ENCODE measurements at regions not wholly inside any gene's neighbourhood (a gene's known extent, or its start where the extent isn't known, plus 50 kb on each side); places are given as distances from the start of the nearest gene placed in this dataset.
"Not testable (repeated sequence)": the region's sequence is repeated elsewhere in the genome, so short reads cannot be mapped to it uniquely, and the experiment has no call there.

DNA sequence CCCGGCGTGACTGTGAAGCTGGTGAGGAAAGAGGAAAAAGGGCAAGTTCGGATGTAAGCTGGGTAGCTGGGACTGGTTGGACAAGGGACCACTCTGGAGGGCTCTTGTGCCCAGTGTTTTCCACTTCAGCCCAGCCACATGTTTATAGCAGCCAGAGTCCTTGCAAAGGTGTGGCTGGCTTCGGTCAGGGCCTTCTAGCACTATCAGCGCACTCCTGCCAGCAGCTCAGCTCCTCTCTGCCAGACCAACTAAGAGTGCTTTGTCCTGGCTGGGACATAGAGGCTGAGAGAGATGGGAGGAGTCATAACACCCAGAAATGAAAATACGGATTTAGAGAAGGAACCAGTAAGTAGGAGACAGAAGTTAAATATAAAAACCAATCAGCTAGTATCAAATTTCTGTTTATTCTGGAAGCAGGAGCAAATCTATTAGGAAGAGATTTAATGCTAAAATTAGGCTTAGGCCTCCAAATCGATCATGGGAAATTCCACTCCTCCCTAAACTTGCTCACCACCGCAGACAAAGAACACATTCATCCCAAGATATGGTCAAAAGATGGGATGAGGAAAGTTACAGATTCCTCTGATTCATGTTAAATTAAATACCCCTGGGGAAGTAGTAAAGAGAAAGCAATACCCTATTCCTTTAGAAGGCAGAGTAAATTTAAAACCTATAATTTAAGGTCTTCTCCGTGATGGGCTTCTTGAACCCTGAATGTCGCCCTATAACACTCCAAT is 135.0 kb downstream of the RALA start:
- TF ChIP-seq, protein P1, sequence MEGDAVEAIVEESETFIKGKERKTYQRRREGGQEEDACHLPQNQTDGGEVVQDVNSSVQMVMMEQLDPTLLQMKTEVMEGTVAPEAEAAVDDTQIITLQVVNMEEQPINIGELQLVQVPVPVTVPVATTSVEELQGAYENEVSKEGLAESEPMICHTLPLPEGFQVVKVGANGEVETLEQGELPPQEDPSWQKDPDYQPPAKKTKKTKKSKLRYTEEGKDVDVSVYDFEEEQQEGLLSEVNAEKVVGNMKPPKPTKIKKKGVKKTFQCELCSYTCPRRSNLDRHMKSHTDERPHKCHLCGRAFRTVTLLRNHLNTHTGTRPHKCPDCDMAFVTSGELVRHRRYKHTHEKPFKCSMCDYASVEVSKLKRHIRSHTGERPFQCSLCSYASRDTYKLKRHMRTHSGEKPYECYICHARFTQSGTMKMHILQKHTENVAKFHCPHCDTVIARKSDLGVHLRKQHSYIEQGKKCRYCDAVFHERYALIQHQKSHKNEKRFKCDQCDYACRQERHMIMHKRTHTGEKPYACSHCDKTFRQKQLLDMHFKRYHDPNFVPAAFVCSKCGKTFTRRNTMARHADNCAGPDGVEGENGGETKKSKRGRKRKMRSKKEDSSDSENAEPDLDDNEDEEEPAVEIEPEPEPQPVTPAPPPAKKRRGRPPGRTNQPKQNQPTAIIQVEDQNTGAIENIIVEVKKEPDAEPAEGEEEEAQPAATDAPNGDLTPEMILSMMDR (conservative IDR thresholded peaks at IDR 0.05), result no peak
- no peak for TF ChIP-seq ZFX (IDR thresholded peaks at IDR 0.05)
- H3K27ac ChIP-seq, result no peak overlapping the region

DNA sequence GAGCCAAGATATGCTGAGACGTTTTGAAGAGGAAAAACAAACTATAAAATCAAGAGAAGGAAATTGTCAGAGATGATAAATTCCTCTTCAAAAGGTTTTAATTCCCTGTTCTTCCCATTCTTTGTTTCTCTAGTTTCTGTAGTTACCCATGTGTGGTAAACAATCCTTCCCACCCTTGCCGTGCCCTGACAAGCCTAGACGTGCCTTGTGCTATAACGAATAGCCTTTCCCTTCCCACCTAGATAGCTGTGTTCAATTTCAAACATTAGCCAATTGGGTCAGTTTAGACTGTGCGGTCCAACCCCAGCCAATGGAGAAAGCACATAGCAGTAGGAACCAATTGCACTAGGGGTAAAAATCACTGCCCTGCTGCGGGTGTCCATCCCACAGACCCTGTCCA is 138.1 kb downstream of the RALA start:
- TF ChIP-seq, protein P1 (conservative IDR thresholded peaks at IDR 0.05), result no peak
- H3K27ac ChIP-seq, result no peak overlapping the region

DNA sequence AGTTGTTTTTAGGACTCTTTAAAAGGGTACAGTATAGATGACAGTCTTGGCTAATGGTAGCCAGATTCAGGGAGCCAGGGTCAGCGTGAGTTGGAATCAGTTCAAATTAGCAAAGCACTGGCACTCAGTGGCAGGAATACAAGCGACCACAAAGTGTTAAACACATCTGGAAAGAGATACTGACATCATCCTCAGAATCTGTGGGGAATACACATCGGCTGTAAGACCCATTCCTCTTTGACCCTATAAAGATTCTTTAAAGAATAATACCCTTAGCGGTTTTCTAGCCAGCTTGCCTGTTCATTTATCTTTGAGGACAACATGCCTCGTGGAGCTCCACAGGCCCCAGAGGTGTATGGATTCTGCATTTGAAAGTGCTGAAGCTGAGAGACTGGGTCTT is 139.1 kb downstream of the RALA start:
- not testable (repeated sequence) for H3K27ac ChIP-seq

DNA sequence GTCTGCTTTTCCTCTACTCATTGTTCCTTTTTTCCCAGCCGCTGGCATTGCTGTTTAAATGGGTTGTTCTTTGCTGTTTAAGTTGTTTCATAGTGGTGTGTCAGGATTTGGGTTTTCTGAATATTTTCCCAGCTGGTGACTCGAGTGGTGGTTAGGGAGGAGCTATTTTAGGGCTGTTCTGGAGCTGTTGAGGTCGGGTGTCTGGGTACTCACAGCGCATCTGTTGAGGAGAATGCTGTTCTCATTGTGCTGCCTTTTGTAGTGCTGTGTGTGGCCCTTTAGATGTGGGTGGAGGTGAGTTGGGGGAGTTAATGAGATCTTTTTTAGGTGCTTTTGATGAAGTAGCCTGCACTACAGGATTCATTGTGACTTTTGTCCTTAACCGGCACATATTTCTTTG is 139.5 kb downstream of the RALA start:
- not testable (repeated sequence) for H3K27ac ChIP-seq

DNA sequence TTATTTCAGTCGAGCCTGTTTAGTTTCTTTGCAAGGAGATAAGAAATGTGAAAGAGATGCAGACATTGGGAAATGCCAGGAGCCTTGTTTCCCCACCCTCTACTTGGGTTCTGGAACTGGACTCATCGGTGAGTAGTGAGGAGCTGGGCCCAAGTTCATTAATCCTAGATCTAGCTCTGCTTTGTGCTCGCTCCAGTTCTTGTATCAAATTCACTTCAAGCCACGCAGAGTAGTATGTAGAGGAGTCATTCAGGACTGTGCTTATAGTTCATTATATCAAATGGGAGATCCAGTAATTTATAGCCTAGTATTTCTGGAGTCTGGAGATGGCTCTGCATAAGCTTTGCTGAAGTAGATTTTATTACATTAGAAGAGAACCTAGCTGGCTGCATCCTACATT is 142.5 kb downstream of the RALA start:
- not testable (repeated sequence) for H3K27ac ChIP-seq

DNA sequence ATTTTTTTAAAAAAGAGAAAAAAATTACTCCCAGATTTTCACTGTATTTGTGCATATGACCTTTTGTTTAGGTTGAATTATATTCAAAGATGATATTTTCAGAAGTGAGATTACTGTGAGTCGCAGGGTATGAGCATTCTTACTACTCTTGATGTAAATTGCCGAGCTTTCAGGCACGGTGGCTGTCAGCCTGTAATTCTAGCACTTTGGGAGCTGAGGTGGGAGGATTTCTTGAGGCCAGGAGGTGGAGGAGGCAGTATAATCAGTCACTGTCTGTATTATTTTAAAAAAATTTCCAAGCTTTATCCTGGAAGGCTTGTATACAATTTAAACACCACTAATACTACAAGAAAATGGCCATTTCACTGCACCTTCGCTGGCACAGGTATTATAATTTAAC is 145.1 kb downstream of the RALA start:
- H3K27ac ChIP-seq, result not testable (repeated sequence)

DNA sequence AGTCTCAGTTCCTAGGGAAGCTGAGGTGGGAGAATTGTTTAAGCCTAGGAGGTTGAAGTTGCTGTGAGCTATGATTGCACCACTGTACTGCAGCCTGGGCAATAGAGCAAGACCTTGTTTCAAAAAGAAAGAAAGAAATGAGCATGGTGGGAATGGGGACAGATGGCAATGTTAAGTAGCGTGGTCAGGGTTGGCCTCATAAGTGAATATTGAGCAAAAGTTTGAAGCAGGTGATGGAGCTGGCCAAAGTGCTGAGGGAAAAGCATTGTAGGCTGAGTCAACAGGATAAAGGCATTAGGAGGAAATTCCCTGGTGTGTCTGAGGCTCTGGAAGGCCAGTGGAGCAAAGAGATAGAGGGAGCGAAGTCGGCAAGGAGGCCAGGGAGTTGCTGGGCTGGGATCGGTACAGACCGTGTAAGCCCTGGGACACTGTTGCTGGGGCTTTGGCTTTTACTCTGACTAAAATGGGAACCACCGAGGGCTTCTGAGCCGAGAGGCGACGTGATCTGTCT is 151.0 kb downstream of the RALA start:
- not testable (repeated sequence) for H3K27ac ChIP-seq

DNA sequence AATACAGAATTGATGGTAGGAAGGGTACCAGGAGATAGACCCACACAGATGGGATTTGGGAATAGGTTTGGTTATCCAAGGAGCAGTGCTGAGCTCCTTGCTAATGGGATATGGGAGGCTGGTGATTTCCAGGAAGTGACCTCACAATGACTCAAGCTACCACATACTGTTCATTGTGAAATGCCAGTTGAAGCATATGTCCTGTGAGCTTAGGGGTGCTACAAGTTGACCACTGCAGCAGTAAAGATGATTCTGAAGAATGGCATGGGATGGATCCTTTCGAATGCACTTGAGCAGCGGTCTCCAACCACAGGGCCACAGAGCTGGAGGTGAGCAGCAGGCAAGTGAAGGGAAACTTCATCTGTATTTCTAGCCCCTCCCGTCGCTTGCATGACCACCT is 158.2 kb downstream of the RALA start:
- H3K27ac ChIP-seq, result not testable (repeated sequence)

DNA sequence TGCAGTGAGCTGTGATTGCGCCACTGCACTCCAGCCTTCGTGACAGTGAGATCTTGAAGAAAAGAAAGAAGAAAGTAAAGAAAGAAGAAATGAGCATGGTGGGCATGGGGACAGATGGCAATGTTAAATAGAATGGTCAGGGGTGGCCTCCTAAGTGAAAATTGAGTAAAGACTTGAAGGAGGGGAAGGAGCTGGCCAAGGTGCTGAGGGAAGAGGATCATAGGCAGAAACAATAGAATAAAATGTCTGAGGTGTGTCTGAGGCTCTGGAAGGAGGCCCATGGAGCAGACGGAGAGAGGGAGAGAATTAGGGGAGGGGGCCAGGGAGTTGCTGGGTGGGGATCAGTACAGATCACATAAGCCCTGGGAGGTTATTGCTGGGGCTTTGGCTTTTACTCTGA is 163.1 kb downstream of the RALA start:
- H3K27ac ChIP-seq, result not testable (repeated sequence)

DNA sequence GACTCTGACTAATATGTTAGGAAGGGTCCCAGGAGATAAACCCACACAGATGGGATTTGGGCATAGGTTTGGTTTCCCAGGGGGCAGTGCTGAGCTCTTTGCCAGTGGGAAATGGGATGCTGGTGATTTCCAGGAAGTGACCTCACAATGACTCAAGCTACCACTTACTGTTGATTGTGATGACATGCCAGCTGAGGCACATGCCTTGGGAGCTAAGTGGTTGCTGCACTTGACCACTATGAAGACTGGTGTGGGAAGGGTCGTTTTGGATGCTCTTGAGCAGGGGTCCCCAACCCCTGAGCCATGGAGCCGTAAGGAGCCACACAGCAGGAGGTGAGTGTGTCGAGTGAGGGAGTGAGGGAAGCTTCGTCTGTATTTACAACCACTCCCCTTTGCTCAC is 159.0 kb upstream of the CDK13 start:
- H3K27ac ChIP-seq, result not testable (repeated sequence)

DNA sequence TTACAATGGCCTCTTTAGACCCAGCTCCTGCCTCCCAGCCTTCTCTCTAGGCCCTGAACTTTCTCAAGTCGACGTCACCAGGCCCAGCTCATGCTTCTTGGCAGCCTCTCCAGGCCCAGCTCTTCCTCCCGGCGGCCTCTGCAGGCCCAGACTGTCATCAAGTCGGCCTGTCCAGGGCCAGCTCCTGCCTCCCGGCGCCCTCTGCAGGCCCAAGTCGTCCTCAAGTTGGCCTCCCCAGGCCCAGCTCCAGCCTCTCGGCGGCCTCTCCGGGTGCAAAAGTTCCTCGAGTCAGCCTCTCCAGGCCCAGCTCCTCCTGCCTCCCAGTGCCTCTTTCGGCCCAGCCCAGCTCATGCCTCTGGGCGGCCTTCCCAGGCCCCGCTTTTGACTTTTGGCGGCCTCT is 158.1 kb upstream of the CDK13 start:
- not testable (repeated sequence) for H3K27ac ChIP-seq

DNA sequence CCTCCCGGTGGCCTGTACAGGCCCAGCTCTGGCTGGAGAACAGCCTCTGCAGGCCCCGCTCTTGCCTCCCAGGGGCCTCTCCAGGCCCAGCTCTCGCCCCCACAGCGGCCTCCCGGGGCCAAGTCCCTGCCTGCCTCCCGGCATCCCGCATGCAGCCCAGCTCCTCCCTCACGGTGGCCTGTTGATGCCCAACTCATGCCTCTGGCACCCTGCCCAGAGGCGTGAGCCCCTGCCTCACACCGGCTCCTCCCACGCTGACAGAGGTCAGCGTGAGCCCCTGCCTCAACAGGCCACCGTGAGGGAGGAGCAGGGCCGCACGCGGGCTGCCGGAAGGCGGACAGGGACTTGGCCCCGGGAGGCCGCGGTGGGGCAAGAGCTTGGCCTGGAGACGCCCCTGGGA is 157.0 kb upstream of the CDK13 start:
- not testable (repeated sequence) for H3K27ac ChIP-seq

DNA sequence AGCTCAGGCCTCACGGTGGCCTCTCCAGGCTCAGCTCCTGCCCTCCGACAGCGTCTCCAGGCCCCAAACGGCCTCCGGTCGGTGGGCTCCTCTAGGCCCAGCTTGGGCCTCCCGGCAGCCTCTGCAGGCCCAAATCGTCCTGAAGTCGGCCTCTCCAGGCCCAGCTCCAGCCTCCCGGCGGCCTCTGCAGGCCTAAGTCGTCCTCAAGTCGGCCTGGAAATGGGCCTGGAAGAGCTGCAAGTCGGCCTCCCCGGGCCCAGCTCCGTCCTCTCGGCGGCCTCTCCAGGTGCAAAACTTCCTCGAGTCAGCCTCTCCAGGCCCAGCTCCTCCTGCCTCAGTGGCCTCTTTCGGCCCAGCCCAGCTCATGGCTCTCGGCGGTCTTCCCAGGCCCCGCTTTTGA is 156.2 kb upstream of the CDK13 start:
- not testable (repeated sequence) for H3K27ac ChIP-seq

DNA sequence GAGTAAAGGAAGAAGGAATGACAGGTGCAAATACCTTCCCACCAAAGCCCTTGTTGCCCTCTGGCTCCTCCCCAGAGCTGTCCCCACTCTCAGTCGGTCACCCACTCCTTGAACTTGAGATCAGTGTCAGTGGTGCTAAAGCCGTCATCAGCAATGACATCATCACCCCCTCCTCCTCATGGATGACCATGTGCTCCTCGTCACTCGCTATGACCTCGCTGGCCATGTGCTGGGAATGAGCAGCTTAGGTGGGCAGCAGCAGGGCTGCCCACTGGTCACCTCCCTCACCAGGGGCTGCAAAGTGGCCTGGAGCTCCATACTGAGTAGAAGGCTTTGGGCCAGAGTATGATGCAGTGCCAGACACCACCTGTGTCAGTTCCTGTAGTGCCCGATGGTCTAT is 153.1 kb upstream of the CDK13 start:
- H3K27ac ChIP-seq, result not testable (repeated sequence)

DNA sequence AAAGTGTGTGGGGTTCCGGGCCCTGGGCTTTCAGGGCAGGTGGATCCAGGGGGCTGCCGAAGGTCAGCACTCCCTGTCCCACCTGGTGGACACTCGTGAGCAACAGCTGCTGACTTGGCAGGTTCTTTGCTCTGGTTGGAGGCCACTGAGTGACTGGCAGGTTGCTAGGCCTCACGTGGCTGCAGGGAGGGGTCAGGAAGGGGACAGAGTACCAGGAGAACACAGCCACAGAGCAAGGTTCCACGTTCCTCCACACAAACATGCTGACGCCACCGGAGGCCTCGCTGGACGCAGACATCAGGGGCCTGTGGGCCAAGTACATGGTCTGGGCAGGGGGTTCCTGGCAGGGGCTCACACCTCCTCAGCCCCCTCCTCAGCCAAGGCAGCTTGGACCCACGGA is 152.0 kb upstream of the CDK13 start:
- H3K27ac ChIP-seq, result not testable (repeated sequence)

All from C4-2B (cell line).